Muscle layer of duodenum (tissue), 2 donors: ENCODE measurements at regions not wholly inside any gene's neighbourhood (a gene's known extent, or its start where the extent isn't known, plus 50 kb on each side); places are given as distances from the start of the nearest gene placed in this dataset.

Experiments used
- H3K27ac ChIP-seq: one replicate; pipeline ENCODE4 v1.7.0; 2013; ENCODE audit warnings: mild to moderate bottlenecking, low read length
- H3K27me3 ChIP-seq: one replicate; pipeline ENCODE4 v1.7.0; 2013; ENCODE audit warnings: low read depth, mild to moderate bottlenecking, control low read depth, low read length
- H3K36me3 ChIP-seq, 2 donors: one replicate each; pipeline ENCODE4 v1.7.0; 2013; ENCODE audit warnings: low read length in 2 of 2, control low read depth in 1 of 2, mild to moderate bottlenecking in 1 of 2; ENCODE audit not compliant: insufficient read depth in 2 of 2, control insufficient read depth in 1 of 2
- H3K4me1 ChIP-seq, 2 donors: one replicate each; pipeline ENCODE4 v1.7.0; 2013; ENCODE audit warnings: low read length in 2 of 2, mild to moderate bottlenecking in 2 of 2, control low read depth in 1 of 2, moderate library complexity in 1 of 2; ENCODE audit not compliant: insufficient read depth in 2 of 2, control insufficient read depth in 1 of 2
- H3K4me3 ChIP-seq, 2 donors: one replicate each; pipeline ENCODE4 v1.7.0; 2013; ENCODE audit warnings: low read length in 2 of 2, low read depth in 1 of 2, mild to moderate bottlenecking in 1 of 2
- H3K9me3 ChIP-seq, 2 donors: one replicate each; pipeline ENCODE4 v1.7.0; 2013; ENCODE audit warnings: low read length in 2 of 2, control low read depth in 1 of 2, mild to moderate bottlenecking in 1 of 2; ENCODE audit not compliant: control insufficient read depth in 1 of 2
- donor health status: healthy.

DNA sequence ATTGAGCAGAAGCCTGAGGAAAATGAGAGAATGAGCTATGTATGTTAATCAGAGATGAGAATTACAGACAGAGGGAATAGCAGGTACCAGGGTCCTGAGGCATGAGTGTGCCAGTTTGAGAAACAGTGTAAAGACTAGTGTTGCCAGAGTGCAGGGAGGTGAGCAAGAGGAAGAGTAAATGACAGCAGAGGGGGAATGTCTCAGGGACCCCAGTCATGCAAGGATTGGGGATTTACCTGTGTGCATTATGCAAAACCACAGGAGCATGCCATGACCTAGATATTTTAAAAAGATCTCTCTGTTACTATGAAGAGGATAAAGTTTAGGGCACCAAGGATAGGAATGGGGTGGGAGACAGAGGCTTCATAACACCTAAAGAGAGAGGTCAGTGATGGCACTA is 72.1 kb downstream of the TTC32 start:
- no peaks in the 10 kb centered on the region for H3K4me1 ChIP-seq
- no peaks in the 10 kb centered on the region for H3K36me3 ChIP-seq
- no peak overlapping the region for H3K27ac ChIP-seq
- no peak overlapping the region for H3K4me3 ChIP-seq
- H3K27me3 ChIP-seq = no peaks in the 10 kb centered on the region
- H3K9me3 ChIP-seq = no peaks in the 10 kb centered on the region

DNA sequence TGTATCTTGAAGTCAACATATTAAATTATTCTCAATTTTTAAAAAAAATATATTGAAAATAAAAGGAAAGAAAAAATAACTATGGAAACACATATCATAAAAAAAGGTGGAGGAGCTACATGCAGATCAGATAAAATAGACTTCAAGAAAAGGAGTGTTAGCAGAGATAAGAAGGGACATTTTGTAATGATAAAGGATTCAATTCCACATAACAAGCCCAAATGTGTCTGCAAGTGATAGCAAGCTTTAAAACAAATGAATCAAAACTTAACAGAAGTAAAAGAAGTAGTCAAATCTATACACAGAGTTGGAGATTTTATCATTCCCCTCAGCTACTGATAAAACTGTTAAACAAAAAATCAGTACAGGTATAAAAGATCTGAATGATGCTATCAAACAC is 74.9 kb downstream of the TTC32 start:
- no peaks in the 10 kb centered on the region for H3K36me3 ChIP-seq
- H3K4me1 ChIP-seq = no peaks in the 10 kb centered on the region
- no peaks in the 10 kb centered on the region for H3K9me3 ChIP-seq
- no peaks in the 10 kb centered on the region for H3K27me3 ChIP-seq
- no peak overlapping the region for H3K4me3 ChIP-seq
- no peak overlapping the region for H3K27ac ChIP-seq

DNA sequence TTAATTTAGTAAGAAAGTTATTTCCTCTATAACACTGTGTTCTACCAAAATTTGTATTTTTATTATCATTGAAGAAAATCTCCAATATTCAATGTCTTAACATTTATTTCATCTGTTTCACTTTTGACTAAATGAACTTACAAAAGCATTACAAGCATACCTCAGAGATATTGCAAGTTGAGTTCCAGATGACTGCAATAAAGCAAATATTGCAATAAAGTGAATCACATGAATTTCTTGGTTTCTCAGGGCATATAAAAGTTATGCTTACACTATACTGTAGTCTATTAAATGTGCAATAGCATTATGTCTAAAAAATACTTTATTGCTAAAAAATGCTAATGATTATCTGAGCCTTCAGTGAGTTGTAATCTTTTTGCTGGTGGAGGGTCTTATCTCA is 78.3 kb downstream of the TTC32 start:
- Histone ChIP-seq H3K27ac (no peak overlapping the region), H3K4me1 (peaks cover 0 to 2% of the 10 kb centered on the region in 2 donors), H3K27me3 (no peaks in the 10 kb centered on the region), H3K9me3 (no peaks in the 10 kb centered on the region), H3K36me3 (no peaks in the 10 kb centered on the region), H3K4me3 (no peak overlapping the region)

DNA sequence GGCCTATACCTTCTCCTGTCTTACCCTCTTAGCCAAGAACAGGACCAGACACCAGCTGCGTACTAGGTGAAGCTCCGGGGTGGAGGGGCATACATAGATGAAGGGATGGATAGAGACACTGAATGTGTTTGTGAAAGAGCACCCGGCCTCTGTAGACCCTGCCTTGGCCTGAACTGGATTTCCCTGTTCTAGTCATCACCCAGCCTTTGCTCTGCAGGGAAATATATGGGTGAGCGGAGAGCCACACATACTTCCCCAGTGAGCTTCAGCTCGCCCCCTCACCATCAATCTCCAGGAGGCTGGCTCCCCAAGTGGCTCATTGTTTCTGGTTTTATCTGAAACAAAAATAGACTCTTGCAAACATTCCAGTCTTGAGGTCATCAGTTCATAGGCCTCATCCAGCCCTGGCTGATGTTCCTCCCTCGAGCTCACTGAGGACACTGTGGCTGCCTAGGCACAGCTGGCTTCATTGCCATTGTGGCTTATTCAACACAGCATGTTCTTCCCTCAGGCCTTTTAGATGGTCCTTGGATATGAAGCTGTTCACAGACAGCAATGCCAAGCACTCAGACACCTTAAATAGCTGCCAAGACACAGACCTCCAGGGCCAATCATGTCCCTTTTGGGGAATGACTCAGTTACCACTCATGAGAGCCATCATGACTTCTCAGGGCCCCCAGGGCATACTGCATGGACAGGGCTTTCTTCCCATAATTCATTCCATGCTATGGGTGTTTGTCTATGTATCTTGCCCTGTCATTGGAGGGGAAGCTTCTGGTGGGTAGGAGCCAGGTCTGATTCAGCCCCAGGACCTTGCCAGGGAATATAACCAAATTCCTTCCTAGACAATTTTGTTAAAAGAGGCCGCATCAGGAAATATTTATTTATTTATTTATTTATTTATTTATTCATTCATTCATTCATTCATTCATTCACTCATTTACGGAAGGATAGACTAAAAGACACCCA is 82.4 kb downstream of the TTC32 start:
- Histone ChIP-seq H3K27me3 (no peaks in the 10 kb centered on the region), H3K36me3 (no peaks in the 10 kb centered on the region), H3K9me3 (no peaks in the 10 kb centered on the region), H3K4me3 (no peak overlapping the region), H3K4me1 (peaks cover 0 to 10% of the 10 kb centered on the region in 2 donors), H3K27ac (no peak overlapping the region)

DNA sequence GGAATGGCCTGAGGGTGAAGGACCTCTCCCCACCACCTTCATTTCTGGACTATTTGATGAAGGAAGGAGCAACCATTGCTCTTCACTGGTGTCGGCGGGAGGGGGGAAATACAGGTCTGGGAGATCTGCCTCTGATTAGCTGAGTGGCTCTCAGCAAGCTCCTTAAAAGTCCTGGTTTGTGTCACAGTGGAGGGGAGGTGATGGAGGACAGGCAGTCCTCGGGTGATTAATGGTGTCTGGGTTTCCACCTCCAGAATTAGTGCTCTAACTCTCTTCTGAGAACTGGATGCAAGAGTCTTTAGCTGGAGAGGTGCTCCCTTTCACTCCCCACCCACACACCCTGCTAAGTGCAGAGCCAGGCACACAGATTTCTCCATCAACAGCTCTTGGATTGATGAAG is 83.2 kb downstream of the TTC32 start:
- no peak overlapping the region for H3K4me3 ChIP-seq
- peaks cover 0 to 10% of the 10 kb centered on the region in 2 donors for H3K4me1 ChIP-seq
- no peak overlapping the region for H3K27ac ChIP-seq

DNA sequence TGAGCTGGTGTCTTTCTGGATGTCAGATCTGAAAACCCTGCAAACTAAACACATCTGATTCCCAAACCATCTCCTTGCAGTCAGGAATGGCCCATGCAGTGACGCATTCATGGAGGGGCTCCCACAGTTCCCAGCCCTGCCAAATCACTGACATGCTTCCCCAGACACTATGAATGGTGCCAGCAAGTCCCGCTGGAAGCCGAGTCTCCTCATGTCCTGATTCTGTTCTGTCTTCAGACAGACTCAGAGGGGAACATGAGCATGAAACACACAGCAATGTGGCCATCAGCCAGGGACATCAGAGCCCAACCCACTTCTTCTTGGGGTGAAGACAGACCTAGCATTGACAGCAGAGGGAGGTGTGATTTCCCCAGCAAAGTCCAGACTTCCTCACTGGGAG is 83.7 kb downstream of the TTC32 start:
- Histone ChIP-seq H3K9me3 (no peaks in the 10 kb centered on the region), H3K36me3 (no peaks in the 10 kb centered on the region), H3K4me1 (peaks cover 0 to 10% of the 10 kb centered on the region in 2 donors), H3K27ac (no peak overlapping the region), H3K4me3 (no peak overlapping the region), H3K27me3 (no peaks in the 10 kb centered on the region)

More for the DNA sequence above, 83.2 kb downstream of the TTC32 start:
- Histone ChIP-seq H3K27me3 (no peaks in the 10 kb centered on the region), H3K36me3 (no peaks in the 10 kb centered on the region), H3K9me3 (no peaks in the 10 kb centered on the region)

DNA sequence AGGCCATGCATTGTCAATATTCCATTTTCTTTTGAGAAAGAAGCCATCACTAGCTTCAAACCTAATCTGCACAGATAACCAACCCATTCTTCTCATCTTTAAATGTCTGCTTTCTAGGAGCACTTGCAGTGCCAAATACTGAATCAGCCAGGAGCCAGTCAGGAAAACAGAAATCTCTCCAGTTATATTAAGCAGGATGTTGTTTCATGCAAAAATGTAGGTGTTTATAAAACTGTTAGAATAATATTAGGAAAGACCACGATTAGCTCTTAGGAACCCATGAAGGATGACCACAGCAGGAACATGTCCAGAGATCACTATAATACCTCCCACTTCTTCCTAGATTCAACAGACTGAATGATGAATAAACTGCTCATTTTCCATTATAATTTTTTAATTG is 86.0 kb downstream of the TTC32 start:
- Histone ChIP-seq H3K9me3 (no peaks in the 10 kb centered on the region), H3K4me1 (peaks cover 0 to 10% of the 10 kb centered on the region in 2 donors), H3K27ac (no peak overlapping the region)

DNA sequence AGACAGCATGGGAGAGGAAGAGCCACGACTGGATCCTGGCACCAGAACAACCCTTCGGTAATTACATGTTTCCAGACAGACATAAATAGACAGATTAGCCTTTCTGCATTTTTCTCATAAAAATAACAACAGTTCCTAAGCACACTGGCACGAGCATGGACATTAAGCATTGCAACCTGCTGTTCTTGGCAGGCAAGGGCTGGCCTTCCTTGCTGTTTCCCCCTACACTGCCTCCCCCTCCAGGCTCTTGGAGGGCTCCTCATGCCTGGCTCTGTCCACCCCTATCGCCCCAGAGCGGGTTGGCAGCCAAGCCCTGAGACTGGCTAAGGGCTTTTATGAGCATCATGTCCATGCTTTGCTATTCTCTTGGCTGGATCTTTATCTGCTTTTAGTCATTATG is 89.6 kb downstream of the TTC32 start:
- H3K27me3 ChIP-seq = no peaks in the 10 kb centered on the region
- peaks cover 0 to 3% of the 10 kb centered on the region in 2 donors for H3K4me1 ChIP-seq
- no peak overlapping the region for H3K4me3 ChIP-seq
- no peaks in the 10 kb centered on the region for H3K9me3 ChIP-seq
- H3K27ac ChIP-seq = no peak overlapping the region
- no peaks in the 10 kb centered on the region for H3K36me3 ChIP-seq

More for the DNA sequence above, 86.0 kb downstream of the TTC32 start:
- Histone ChIP-seq H3K36me3 (no peaks in the 10 kb centered on the region), H3K4me3 (no peak overlapping the region), H3K27me3 (no peaks in the 10 kb centered on the region)

DNA sequence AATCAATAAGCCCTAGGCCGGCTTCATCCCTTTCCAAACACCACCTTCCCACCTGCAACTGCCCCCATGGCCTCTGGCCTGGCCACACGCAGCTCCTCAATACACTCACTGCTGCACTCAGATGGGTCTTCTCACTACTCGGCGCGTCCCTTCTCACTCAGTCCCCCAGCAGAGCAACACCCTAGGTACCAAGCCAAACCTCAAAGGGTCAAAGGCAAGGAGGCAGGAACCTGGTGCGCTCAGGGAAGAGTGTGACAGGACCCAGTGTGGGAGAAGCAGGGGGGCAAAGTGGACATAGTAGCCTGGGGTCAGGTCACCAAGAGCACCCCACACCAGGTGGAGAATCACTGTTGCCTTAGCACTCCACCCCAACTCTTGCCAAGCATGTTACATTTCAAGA is 90.6 kb downstream of the TTC32 start:
- Histone ChIP-seq H3K36me3 (no peaks in the 10 kb centered on the region), H3K9me3 (no peaks in the 10 kb centered on the region), H3K27ac (no peak overlapping the region), H3K4me3 (no peak overlapping the region), H3K4me1 (peaks cover 0 to 3% of the 10 kb centered on the region in 2 donors), H3K27me3 (no peaks in the 10 kb centered on the region)

DNA sequence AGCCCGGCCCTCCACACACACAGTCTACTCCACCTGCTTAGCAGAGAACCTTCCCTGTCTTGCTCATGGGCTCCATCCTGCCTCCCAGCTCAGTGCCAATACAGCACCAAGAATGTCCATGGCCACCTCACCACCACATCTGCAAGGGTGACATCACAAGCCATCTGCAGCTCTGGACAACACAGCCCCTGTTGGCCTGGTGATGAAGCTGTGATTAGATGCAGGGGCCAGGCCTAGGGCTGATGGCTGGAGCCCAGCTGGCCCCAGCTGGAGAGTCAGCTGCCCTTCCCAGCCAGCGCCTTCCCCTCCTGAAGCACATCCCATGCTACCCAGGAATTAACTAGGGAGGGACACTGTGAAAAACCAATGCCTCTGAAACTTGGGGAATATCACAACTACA is 91.1 kb downstream of the TTC32 start:
- no peak overlapping the region for H3K27ac ChIP-seq
- H3K4me3 ChIP-seq = no peak overlapping the region
- no peaks in the 10 kb centered on the region for H3K27me3 ChIP-seq
- H3K9me3 ChIP-seq = no peaks in the 10 kb centered on the region
- H3K36me3 ChIP-seq = no peaks in the 10 kb centered on the region
- H3K4me1 ChIP-seq = peaks cover 0 to 3% of the 10 kb centered on the region in 2 donors

DNA sequence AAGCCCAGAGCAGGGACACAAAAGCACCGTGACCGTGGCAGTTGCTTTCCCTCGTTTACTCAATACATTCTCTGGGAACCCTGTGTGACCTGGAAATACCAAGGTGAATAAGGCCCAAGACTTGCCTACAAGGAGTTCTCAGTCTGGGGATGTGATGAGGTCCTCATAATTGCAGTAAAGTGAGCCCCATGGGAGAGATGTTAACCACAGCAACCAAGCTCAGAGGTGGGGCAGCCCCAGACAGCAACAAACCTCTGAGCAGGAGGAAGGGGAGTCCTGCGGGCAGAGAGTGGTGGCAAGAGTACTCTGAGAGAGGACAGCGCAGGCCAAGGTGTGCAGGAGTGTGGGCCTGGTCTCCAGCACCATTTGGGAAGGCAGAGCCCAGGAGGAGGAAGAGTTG is 91.6 kb downstream of the TTC32 start:
- no peak overlapping the region for H3K4me3 ChIP-seq
- no peaks in the 10 kb centered on the region for H3K4me1 ChIP-seq
- no peak overlapping the region for H3K27ac ChIP-seq
- no peaks in the 10 kb centered on the region for H3K9me3 ChIP-seq
- H3K27me3 ChIP-seq = no peaks in the 10 kb centered on the region
- no peaks in the 10 kb centered on the region for H3K36me3 ChIP-seq

DNA sequence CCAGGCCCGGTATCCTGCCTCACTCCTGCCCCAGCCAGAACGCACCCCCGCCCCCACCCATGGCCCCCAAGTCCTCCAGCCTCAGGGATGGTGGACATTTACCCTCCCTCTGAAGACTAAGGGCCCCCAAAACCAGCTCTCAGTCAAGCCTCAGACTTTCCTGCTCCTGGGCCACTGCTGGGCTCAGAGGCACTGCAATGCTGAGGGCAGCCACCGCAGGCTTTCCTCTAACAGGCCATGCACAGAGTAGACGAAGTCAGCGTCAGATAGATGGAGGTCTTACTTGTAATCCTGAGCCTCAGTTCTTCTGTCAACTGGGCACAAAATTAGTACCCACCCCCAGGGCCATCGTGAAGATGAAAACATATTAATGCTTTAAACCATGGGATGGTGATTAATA is 92.6 kb downstream of the TTC32 start:
- no peaks in the 10 kb centered on the region for H3K36me3 ChIP-seq
- no peak overlapping the region for H3K27ac ChIP-seq
- no peak overlapping the region for H3K4me3 ChIP-seq
- no peaks in the 10 kb centered on the region for H3K27me3 ChIP-seq
- no peaks in the 10 kb centered on the region for H3K4me1 ChIP-seq
- no peaks in the 10 kb centered on the region for H3K9me3 ChIP-seq
